Neuronal stem cell (in vitro differentiated cells): ENCODE measurements at regions not wholly inside any gene's neighbourhood (a gene's known extent, or its start where the extent isn't known, plus 50 kb on each side); places are given as distances from the start of the nearest gene placed in this dataset.

Experiments used
- DNase-seq: peaks from one replicate; pipeline ENCODE4 v3.0.0-alpha.2; 2013; ENCODE audit warnings: low spot score
- H2AFZ ChIP-seq: one replicate; pipeline ENCODE4 v1.6.1; 2013; ENCODE audit warnings: mild to moderate bottlenecking, low read length, inconsistent platforms
- H2AK5ac ChIP-seq: 2 replicates; pipeline ENCODE4 v1.6.1; 2013; ENCODE audit warnings: low read depth, mild to moderate bottlenecking, inconsistent platforms, low read length, moderate library complexity, mixed read lengths
- H2BK120ac ChIP-seq: 2 replicates; pipeline ENCODE4 v1.6.1; 2013; ENCODE audit warnings: low read depth, mild to moderate bottlenecking, inconsistent platforms, low read length, moderate library complexity, mixed read lengths
- H2BK12ac ChIP-seq: one replicate; pipeline ENCODE4 v1.6.1; 2013; ENCODE audit warnings: low read length, inconsistent platforms
- H2BK15ac ChIP-seq: 2 replicates; pipeline ENCODE4 v1.6.1; 2013; ENCODE audit warnings: mild to moderate bottlenecking, low read length, inconsistent platforms, mixed read lengths
- H2BK5ac ChIP-seq: one replicate; pipeline ENCODE4 v1.6.1; 2013; ENCODE audit warnings: inconsistent platforms, mild to moderate bottlenecking, low read length, moderate library complexity
- H3K14ac ChIP-seq: one replicate; pipeline ENCODE4 v1.6.1; 2013; ENCODE audit warnings: low read length, inconsistent platforms
- H3K18ac ChIP-seq: 2 replicates; pipeline ENCODE4 v1.6.1; 2013; ENCODE audit warnings: low read length, inconsistent platforms
- H3K23ac ChIP-seq: 2 replicates; pipeline ENCODE4 v1.6.1; 2013; ENCODE audit warnings: low read depth, mild to moderate bottlenecking, mixed read lengths, low read length, inconsistent platforms; ENCODE audit not compliant: poor library complexity
- H3K27ac ChIP-seq: replicated peaks from 3 replicates; pipeline ENCODE4 v1.5.1; 2013; ENCODE audit warnings: low read length, inconsistent platforms
- H3K27me3 ChIP-seq, 3 experiments: 2 replicates each; pipeline ENCODE4 v1.6.1; 2013; ENCODE audit warnings: low read length in 3 of 3, mild to moderate bottlenecking in 2 of 3, inconsistent platforms in 1 of 3, low read depth in 1 of 3, mixed read lengths in 1 of 3, moderate library complexity in 1 of 3; ENCODE audit not compliant: control insufficient read depth in 3 of 3, insufficient read depth in 3 of 3
- H3K36me3 ChIP-seq, 2 donors: replicated peaks in 1 of 2; 2 replicates each; pipeline ENCODE4 v1.6.1; 2013; ENCODE audit warnings: low read length in 2 of 2; ENCODE audit not compliant: control insufficient read depth in 2 of 2, insufficient read depth in 2 of 2
- H3K4ac ChIP-seq: 2 replicates; pipeline ENCODE4 v1.6.1; 2013; ENCODE audit warnings: inconsistent platforms, mild to moderate bottlenecking, low read length, moderate library complexity
- H3K4me1 ChIP-seq, 2 donors: 1 replicate in 1 of 2; 2 replicates in 1 of 2; pipeline ENCODE4 v1.6.1; 2013; ENCODE audit warnings: low read length in 2 of 2, low read depth in 1 of 2; ENCODE audit not compliant: control insufficient read depth in 2 of 2, insufficient read depth in 1 of 2
- H3K4me2 ChIP-seq: one replicate; pipeline ENCODE4 v1.6.1; 2013; ENCODE audit warnings: mild to moderate bottlenecking, low read length, inconsistent platforms; ENCODE audit not compliant: insufficient read depth, poor library complexity, severe bottlenecking
- H3K4me3 ChIP-seq, 2 donors: 2 replicates each; pipeline ENCODE4 v1.5.1; 2013; ENCODE audit warnings: low read length in 2 of 2, mild to moderate bottlenecking in 2 of 2, inconsistent platforms in 1 of 2, moderate library complexity in 1 of 2
- H3K79me1 ChIP-seq: one replicate; pipeline ENCODE4 v1.6.1; 2013; ENCODE audit warnings: low read depth, mild to moderate bottlenecking, inconsistent platforms, low read length, moderate library complexity
- H3K9ac ChIP-seq: one replicate; pipeline ENCODE4 v1.6.1; 2013; ENCODE audit warnings: mild to moderate bottlenecking, low read depth, low read length, inconsistent platforms; ENCODE audit not compliant: poor library complexity
- H3K9me3 ChIP-seq, 2 donors: replicated peaks in 1 of 2; 2 replicates each; pipeline versions ENCODE3 to v1.6.1; 2013; ENCODE audit warnings: low read length in 2 of 2, mild to moderate bottlenecking in 2 of 2, inconsistent platforms in 1 of 2, low read depth in 1 of 2, mixed read lengths in 1 of 2, moderate library complexity in 1 of 2; ENCODE audit not compliant: control insufficient read depth in 2 of 2, insufficient read depth in 1 of 2
- H4K8ac ChIP-seq: one replicate; pipeline ENCODE4 v1.6.1; 2013; ENCODE audit warnings: low read depth, mild to moderate bottlenecking, inconsistent platforms, low read length, moderate library complexity
- H4K91ac ChIP-seq: one replicate; pipeline ENCODE4 v1.6.1; 2013; ENCODE audit warnings: low read length, low read depth, mild to moderate bottlenecking, inconsistent platforms; ENCODE audit not compliant: poor library complexity
- WGBS, 2 donors: extraction: QIAGEN DNeasy Blood & Tissue Kit; methylation state at CpG; one replicate each; pipeline ENCODE4 v1.1.7; 2013; ENCODE audit warnings: missing lambda C conversion rate in 2 of 2, mixed read lengths in 1 of 2; ENCODE audit not compliant: insufficient read length in 2 of 2, insufficient replicate concordance in 1 of 2; ENCODE audit errors: extremely low coverage in 2 of 2; 5-methylcytosine and 5-hydroxymethylcytosine counted together

GRCh38 chr6:113031591-113032238 lies 684.6 kb downstream of the RFPL4B start:
- Histone ChIP-seq H2AFZ (no peak overlapping the region), H3K36me3 (no peaks in the 10 kb centered on the region), H3K27me3 (no peaks in the 10 kb centered on the region), H3K4me3 (no peak overlapping the region), H4K91ac (no peak overlapping the region), H3K18ac (no peak overlapping the region), H4K8ac (no peak overlapping the region), H2BK15ac (no peak overlapping the region), H3K9ac (no peak overlapping the region), H2BK120ac (no peak overlapping the region), H3K4ac (no peak overlapping the region), H2BK12ac (no peak overlapping the region), H2BK5ac (no peak overlapping the region), H3K79me1 (no peaks in the 10 kb centered on the region), H3K14ac (no peak overlapping the region), H3K4me2 (no peak overlapping the region), H2AK5ac (no peak overlapping the region), H3K23ac (no peak overlapping the region), H3K4me1 (peaks cover 0 to 5% of the 10 kb centered on the region in 2 donors), H3K9me3 (peaks cover 0 to 4% of the 10 kb centered on the region in 2 donors), H3K27ac (no peak overlapping the region)
- no CpG with 5 or more reads among the region's 3 CpGs for WGBS, 2 donors
- DNase-seq = no peak

- H3K4me2 ChIP-seq = no peak overlapping the region
- no peaks in the 10 kb centered on the region for H3K27me3 ChIP-seq
- H3K4ac ChIP-seq = no peak overlapping the region
- H3K23ac ChIP-seq = no peak overlapping the region
- no peak for DNase-seq
- H3K14ac ChIP-seq = no peak overlapping the region
- H3K4me1 ChIP-seq = no peaks in the 10 kb centered on the region
- no peak overlapping the region for H4K91ac ChIP-seq
- no peak overlapping the region for H2AK5ac ChIP-seq
- H3K9me3 ChIP-seq = peaks cover 0 to 7% of the 10 kb centered on the region in 2 donors
- no peak overlapping the region for H3K27ac ChIP-seq
- no peak overlapping the region for H3K18ac ChIP-seq
- no peak overlapping the region for H2BK12ac ChIP-seq
- H3K9ac ChIP-seq = no peak overlapping the region
- no peaks in the 10 kb centered on the region for H3K79me1 ChIP-seq
- H2AFZ ChIP-seq = peak overlapping the region; percentile 10
- no peak overlapping the region for H3K4me3 ChIP-seq
- H2BK15ac ChIP-seq = no peak overlapping the region
- no peak overlapping the region for H2BK5ac ChIP-seq
- no peak overlapping the region for H2BK120ac ChIP-seq
- no CpG with 5 or more reads among the region's 1 CpG for WGBS, 2 donors
- H4K8ac ChIP-seq = no peak overlapping the region
- H3K36me3 ChIP-seq = no peaks in the 10 kb centered on the region
Observed at GRCh38 chr6:113039005-113039404, 691.9 kb downstream of the RFPL4B start.

DNA sequence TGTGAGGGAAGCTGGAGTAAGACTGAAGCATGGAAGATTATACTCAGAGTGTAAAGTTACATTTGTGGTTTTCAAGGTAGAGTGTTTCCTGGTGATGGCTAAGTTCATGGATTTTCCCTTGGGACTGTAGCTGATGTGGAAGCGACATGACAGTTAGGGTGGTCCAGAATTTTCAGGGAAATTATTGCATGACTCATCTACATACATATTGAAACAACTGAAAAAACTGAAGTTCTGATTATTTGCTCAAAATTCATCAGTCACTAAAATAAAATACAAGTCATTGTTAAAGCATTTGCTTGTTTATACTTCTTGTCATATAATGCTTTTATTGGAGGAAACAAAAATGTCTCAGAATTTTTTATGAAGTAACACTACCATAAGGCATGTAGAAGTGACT lies 700.0 kb downstream of the RFPL4B start:
- Histone ChIP-seq H2BK12ac (no peak overlapping the region), H3K4me1 (peaks cover 5 to 22% of the 10 kb centered on the region in 2 donors), H3K4me2 (no peak overlapping the region), H3K14ac (no peak overlapping the region), H2BK15ac (no peak overlapping the region), H2BK5ac (no peak overlapping the region), H2AK5ac (no peak overlapping the region), H3K4me3 (no peak overlapping the region), H3K18ac (no peak overlapping the region), H2AFZ (no peak overlapping the region), H3K4ac (no peak overlapping the region), H3K27me3 (no peaks in the 10 kb centered on the region), H3K23ac (no peak overlapping the region), H3K9me3 (no peaks in the 10 kb centered on the region), H3K9ac (no peak overlapping the region), H3K27ac (no peak overlapping the region), H2BK120ac (no peak overlapping the region), H3K36me3 (no peaks in the 10 kb centered on the region), H4K8ac (no peak overlapping the region), H3K79me1 (no peaks in the 10 kb centered on the region), H4K91ac (no peak overlapping the region)
- no CpG with 5 or more reads among the region's 1 CpG for WGBS, 2 donors
- DNase-seq = no peak

DNA sequence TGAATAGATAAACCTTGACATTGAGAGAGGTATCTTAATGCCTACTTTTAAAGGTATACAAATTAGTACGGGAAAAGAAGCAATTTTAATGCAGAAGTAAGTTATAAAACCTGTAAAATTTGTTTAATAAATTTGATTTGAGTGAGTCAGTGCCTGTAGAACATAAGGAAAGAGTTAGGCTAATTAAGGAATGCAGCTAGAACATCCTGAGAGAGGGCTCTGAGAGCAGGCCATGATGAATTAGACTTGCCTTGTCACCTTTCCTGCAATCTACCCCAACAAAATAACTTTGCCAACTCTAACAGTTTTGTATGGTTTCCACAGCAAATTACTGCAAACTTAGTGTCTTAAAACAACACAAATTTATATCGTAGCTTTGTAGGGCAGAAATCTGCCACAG lies 700.8 kb downstream of the RFPL4B start:
- no CpG with 5 or more reads among the region's 2 CpGs for WGBS, 2 donors
- no peaks in the 10 kb centered on the region for H3K27me3 ChIP-seq
- H2BK5ac ChIP-seq = no peak overlapping the region
- no peaks in the 10 kb centered on the region for H3K36me3 ChIP-seq
- H3K14ac ChIP-seq = no peak overlapping the region
- no peak overlapping the region for H3K23ac ChIP-seq
- no peak overlapping the region for H3K4me2 ChIP-seq
- no peak overlapping the region for H3K9ac ChIP-seq
- DNase-seq = no peak
- H2AK5ac ChIP-seq = no peak overlapping the region
- no peak overlapping the region for H3K4me3 ChIP-seq
- H2AFZ ChIP-seq = no peak overlapping the region
- H3K9me3 ChIP-seq = no peaks in the 10 kb centered on the region
- H4K91ac ChIP-seq = no peak overlapping the region
- no peak overlapping the region for H4K8ac ChIP-seq
- no peaks in the 10 kb centered on the region for H3K79me1 ChIP-seq
- H2BK15ac ChIP-seq = no peak overlapping the region
- no peak overlapping the region for H3K18ac ChIP-seq
- no peak overlapping the region for H2BK12ac ChIP-seq
- H2BK120ac ChIP-seq = no peak overlapping the region
- H3K27ac ChIP-seq = no peak overlapping the region
- H3K4ac ChIP-seq = no peak overlapping the region
- H3K4me1 ChIP-seq = peaks cover 7 to 27% of the 10 kb centered on the region in 2 donors
